GM18511 (cell line): ENCODE measurements at regions not wholly inside any gene's neighbourhood (a gene's known extent, or its start where the extent isn't known, plus 50 kb on each side); places are given as distances from the start of the nearest gene placed in this dataset.
"Not testable (repeated sequence)": the region's sequence is repeated elsewhere in the genome, so short reads cannot be mapped to it uniquely, and the experiment has no call there.

Experiments used
- ATAC-seq: cut with Tn5 transposase; IDR thresholded peaks from one replicate; pipeline ENCODE4 v1.9.1; 2021; ENCODE audit warnings: mild to moderate bottlenecking, moderate library complexity; ENCODE audit not compliant: unreplicated experiment

GRCh38 chr1:209080170-209080781 lies 503.2 kb upstream of the CAMK1G start:
- no peak for ATAC-seq

GRCh38 chr1:209086486-209087192 lies 496.9 kb upstream of the CAMK1G start:
- peak; percentile 98 for ATAC-seq

DNA sequence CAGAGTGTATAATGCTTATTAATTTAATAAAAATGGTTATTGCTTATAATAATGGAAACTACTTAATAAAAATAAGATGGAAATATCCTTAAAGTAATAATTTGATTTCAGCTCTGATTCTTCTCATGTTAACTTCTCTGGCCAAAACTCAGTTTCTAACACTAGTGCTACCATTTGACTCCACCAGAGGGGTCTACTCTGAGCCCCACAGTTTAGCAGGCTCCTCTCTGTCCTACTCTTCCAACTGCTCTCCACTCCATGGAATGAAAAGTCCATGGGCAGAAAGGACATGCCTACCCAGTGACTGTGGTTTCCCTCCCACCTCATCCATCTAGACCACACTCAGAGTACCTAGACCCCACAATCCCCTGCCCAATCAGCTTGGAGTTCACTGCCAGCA lies 489.1 kb upstream of the CAMK1G start:
- ATAC-seq = no peak

GRCh38 chr1:209095627-209096595 lies 487.6 kb upstream of the CAMK1G start:
- peak; percentile 84 for ATAC-seq

DNA sequence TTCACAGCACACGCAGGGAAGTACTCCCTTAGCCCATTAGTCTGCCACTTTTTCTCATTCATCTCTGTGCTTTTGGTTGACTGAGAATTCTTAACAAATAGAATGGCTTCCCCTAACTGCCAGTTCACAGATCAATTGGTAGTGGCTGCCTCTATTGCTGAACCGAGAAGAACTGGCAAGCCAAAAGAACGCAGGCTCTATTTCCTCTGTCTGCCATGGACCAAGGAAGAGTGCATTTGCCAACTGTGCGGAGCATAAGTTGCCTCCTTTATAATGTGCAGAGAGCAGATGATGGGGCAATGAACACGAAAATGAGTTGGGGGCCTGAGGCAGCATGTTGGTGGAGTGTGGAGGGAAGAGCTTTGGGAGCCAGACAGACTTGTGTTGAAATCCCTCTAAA lies 483.1 kb upstream of the CAMK1G start:
- ATAC-seq = no peak

GRCh38 chr1:209101106-209101505 lies 482.4 kb upstream of the CAMK1G start:
- no peak for ATAC-seq

GRCh38 chr1:209102120-209102519 lies 481.4 kb upstream of the CAMK1G start:
- no peak for ATAC-seq

GRCh38 chr1:209102531-209102930 lies 481.0 kb upstream of the CAMK1G start:
- ATAC-seq = no peak

- no peak for ATAC-seq
Measured at GRCh38 chr1:209103092-209103491, 480.4 kb upstream of the CAMK1G start.

DNA sequence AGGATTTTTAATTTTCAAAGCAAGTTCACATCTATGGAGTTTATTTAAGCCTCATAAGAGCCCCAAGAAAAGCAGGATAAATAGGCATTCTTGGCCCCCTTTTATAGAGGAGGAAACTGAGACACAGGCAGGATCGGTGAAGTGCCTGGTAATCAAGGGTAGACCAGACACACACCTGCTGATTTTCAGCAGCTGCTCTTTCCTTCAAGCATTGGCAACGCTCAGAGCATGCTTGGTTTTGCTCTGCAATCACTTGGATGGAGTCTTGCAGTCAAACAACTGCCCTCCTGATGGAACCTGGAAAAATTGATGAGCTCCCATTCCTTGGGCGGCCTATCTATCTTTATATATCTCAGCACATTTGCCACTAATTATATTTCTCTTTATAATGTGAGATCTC lies 478.9 kb upstream of the CAMK1G start:
- no peak for ATAC-seq

GRCh38 chr1:209105701-209106100 lies 477.8 kb upstream of the CAMK1G start:
- ATAC-seq = no peak

GRCh38 chr1:209106237-209106741 lies 477.2 kb upstream of the CAMK1G start:
- ATAC-seq = no peak

DNA sequence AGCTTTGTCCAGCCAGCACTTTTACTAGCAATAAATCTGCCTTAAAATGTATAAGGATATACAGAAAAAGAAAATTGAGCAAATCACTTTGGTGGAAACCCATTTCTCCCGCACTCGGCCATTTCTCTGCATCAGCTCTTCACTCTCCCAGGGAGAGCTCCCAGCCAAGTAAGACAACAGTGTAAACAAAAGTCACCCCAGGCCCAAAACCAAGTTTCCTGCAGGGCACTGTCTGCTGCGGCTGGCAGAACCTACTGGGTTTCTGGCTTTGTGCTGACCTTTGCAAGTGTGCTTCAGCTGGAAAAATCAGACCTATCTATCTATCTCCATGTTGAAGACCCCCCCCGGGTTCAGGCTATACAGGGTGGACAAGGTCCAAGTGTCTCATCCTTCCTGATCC lies 476.7 kb upstream of the CAMK1G start:
- ATAC-seq = no peak

DNA sequence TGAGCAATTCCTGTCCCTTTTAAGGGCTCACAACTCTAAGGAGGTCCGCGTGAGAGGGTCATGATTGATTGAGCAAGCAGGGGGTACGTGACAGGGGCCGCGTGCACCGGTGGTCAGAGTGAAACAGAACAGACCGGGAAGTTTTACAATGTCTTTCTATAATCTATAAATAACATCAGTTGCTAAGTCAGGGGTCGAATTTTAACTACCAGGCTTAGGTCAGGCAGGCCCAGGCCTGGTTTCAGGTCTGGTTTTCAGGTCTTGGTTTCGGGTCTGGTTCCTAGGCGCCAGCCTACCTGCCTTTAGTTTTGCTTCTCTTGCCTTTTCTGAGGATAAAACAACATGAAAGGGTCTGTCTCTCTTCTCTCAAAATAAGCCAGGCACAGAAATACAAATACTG lies 476.0 kb upstream of the CAMK1G start:
- ATAC-seq = peak; percentile 60

DNA sequence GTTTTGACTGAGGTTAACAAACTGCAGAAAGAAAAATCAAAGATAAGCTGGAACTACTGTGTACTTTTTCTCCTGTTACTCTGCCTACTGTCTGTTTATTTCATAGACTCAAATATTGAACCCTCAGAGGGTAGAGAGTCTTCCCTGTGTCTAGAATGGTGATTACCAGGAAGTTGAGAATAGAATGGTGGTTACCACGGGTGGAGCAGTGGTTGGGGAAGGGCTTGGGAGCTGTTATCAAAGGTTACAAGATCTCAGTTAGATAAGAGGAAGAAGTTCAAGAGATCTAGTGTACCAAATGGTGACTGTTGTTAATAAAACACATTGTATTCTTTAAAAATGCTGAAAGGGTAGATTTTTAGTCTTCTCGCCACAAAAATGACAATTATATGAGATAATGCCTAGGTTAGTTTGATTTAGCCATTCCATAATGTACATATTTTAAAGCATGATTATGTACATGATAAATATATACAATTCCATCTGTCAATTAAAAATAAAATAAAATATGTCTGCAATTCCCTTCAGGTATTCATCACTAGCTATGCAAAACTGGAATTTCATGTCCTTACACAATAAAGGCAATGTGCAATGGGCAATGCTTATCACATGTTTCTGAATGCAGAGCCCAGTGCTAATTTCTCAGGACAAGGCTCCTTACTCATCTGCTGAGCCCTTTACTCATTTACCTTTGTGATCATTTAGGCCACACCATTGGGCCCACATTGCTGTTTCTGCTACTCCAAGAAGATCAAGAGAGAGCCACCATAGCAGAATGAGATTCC lies 474.3 kb upstream of the CAMK1G start:
- ATAC-seq = no peak

DNA sequence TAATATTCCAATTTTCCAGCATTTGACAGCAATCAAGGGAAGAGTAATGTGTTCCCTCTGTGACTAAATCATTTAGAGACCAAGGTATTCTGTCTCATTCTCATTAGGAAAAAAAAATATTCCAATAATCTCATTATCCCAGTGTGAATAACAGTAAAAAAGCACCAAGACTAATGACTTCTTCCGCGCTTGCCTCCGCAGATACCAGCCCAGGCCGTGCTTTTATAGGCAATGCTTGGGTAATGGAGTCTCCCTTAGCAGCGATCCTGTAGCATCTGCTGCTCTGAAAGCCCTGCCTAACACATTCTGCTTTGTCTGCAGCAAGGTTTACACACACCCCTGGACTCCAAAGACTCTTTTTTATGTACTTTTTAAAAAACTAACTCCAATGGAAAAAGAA lies 470.0 kb upstream of the CAMK1G start:
- no peak for ATAC-seq

- no peak for ATAC-seq
Measured at GRCh38 chr1:209116705-209117104, 466.8 kb upstream of the CAMK1G start.

DNA sequence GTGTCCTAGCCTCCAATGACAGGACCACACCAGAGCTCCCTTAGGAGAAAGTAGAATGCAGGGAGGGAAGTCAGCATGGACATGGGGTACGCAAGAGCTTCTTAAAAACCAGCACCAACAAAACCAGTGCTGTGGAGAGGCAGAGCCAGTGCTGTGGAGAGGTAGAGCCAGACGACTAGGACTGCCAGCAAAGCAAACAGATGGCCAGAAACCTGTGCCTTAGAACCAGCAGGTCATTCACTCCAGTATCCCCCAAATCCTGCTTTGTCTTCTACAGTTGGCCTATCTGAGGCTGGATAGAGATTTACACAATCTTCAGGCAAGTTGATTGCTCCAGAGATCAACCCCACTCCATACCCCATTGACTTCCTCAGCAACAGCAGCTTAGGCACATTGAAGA lies 459.9 kb upstream of the CAMK1G start:
- no peak for ATAC-seq

- not testable (repeated sequence) for ATAC-seq
Measured at GRCh38 chr1:209129091-209129490, 454.4 kb upstream of the CAMK1G start.

- no peak for ATAC-seq
Measured at GRCh38 chr1:209130886-209131285, 452.6 kb upstream of the CAMK1G start.
